ENCODE measurements at regions not wholly inside any gene's neighbourhood (a gene's known extent, or its start where the extent isn't known, plus 50 kb on each side); places are given as distances from the start of the nearest gene placed in this dataset.

- H3K27me3 ChIP-seq (ENCODE audit: insufficient read depth in 3 of 3, low read length in 2 of 3) = peaks cover 0 to 11% (median 1%) of the 10 kb centered on the region in 3 donors
- no peaks in the 10 kb centered on the region for H3K9me3 ChIP-seq
- no peaks in the 10 kb centered on the region for H3K36me3 ChIP-seq (ENCODE audit: insufficient read depth in 1 of 2, low read depth in 1 of 2)
- TF ChIP-seq, protein P1, sequence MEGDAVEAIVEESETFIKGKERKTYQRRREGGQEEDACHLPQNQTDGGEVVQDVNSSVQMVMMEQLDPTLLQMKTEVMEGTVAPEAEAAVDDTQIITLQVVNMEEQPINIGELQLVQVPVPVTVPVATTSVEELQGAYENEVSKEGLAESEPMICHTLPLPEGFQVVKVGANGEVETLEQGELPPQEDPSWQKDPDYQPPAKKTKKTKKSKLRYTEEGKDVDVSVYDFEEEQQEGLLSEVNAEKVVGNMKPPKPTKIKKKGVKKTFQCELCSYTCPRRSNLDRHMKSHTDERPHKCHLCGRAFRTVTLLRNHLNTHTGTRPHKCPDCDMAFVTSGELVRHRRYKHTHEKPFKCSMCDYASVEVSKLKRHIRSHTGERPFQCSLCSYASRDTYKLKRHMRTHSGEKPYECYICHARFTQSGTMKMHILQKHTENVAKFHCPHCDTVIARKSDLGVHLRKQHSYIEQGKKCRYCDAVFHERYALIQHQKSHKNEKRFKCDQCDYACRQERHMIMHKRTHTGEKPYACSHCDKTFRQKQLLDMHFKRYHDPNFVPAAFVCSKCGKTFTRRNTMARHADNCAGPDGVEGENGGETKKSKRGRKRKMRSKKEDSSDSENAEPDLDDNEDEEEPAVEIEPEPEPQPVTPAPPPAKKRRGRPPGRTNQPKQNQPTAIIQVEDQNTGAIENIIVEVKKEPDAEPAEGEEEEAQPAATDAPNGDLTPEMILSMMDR (IDR thresholded peaks at IDR 0.05) = no peak
- WGBS, 3 donors = 81 to 87% (median 87%) methylated on average over 3 of the region's 3 CpGs
- DNase-seq = no peak
- H3K27ac ChIP-seq = no peak overlapping the region
- H3K4me1 ChIP-seq = no peaks in the 10 kb centered on the region
- intact Hi-C loops (cut with DNase I) = no loop called here
- ATAC-seq = no peak
- H3K4me3 ChIP-seq = no peak overlapping the region
Observed at GRCh38 chr11:70674605-70675004, 276.3 kb downstream of the CTTN start.

DNA sequence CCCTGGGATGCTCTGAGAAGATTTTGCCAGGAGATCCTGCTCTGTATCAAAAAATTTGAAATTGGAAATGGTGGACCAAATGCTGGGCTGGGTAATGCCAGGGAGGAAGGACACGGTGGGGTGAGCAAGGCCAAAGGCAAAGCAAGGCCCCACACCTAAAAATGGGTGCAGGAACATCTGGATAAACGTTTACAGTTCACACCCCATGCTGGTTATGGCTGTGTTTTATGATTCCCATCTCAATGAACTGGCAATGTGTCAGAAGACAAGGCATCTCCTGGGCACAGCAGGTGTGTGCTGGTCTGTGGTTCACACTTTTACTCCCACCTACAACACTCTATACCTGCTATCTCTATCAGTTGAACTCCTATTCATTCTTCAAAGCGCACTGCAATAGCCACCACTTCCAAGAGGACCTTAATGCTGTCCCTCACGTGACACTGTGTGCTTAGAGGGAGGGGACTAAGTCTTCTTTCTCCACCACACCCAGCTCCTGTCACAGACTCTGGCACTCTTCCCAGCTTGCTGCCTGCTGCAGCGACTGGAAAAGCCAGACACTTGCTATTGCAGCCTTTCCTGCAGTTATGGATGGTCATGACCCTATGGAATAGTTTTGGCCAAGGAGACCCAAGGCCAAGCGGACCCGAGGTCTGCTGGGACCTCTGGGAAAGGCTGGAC, 277.5 kb downstream of the CTTN start:
- ATAC-seq = no peak
- TF ChIP-seq, protein P1 (IDR thresholded peaks at IDR 0.05) = no peak
- WGBS, 3 donors = 48 to 53% (median 53%) methylated on average over 7 of the region's 7 CpGs

DNA sequence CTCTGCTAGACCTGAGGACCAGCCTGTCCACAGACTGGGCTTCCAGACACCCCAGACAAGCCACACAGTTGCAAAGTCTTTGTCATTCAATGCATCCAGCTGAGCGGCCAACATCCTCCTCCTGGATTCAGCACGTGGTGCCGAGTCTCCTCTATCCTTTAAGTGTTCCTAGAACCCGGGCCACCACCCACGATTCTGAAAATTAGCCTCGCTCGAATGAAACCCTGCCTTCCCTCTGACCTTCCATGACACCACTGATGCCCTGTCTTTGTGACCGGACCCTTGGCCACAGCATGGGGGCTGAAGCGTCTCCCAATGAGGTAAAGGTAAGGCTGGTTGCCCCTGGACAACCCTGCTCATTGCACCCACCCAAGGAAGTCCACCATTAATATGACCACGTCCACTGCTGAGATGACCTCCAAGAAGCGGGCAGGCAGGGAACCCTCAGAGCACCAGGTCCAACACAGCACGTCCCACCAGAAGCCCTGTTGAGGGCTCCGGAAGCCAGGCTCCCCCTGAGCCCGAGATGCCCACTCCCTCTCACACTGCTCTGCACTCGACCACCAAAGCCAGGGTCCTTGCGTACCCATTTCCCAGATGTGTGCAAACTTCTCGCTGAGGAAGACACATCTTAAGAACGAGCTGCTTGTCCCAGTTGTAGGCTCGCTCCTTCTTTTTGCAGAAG, 279.0 kb downstream of the CTTN start:
- no peak overlapping the region for H3K4me3 ChIP-seq
- intact Hi-C loops (cut with DNase I) = no loop called here
- 89 to 93% (median 90%) methylated on average over 18 to 19 of the region's 19 CpGs for WGBS, 3 donors
- H3K4me1 ChIP-seq = no peaks in the 10 kb centered on the region
- no peak for DNase-seq
- no peak overlapping the region for H3K27ac ChIP-seq
- ATAC-seq = no peak
- TF ChIP-seq, protein P1 (IDR thresholded peaks at IDR 0.05) = no peak
- H3K27me3 ChIP-seq (ENCODE audit: insufficient read depth in 3 of 3, low read length in 2 of 3) = peaks cover 0 to 6% (median 1%) of the 10 kb centered on the region in 3 donors
- no peaks in the 10 kb centered on the region for H3K9me3 ChIP-seq
- no peaks in the 10 kb centered on the region for H3K36me3 ChIP-seq (ENCODE audit: insufficient read depth in 1 of 2, low read depth in 1 of 2)

More for the DNA sequence above, 277.5 kb downstream of the CTTN start:
- Histone ChIP-seq H3K4me1 (no peaks in the 10 kb centered on the region), H3K27me3 (ENCODE audit: insufficient read depth in 3 of 3, low read length in 2 of 3) (peaks cover 0 to 11% (median 1%) of the 10 kb centered on the region in 3 donors), H3K4me3 (no peak overlapping the region), H3K36me3 (ENCODE audit: insufficient read depth in 1 of 2, low read depth in 1 of 2) (no peaks in the 10 kb centered on the region), H3K27ac (no peak overlapping the region), H3K9me3 (no peaks in the 10 kb centered on the region)
- no peak for DNase-seq
- intact Hi-C loops (cut with DNase I) = no loop called here

DNA sequence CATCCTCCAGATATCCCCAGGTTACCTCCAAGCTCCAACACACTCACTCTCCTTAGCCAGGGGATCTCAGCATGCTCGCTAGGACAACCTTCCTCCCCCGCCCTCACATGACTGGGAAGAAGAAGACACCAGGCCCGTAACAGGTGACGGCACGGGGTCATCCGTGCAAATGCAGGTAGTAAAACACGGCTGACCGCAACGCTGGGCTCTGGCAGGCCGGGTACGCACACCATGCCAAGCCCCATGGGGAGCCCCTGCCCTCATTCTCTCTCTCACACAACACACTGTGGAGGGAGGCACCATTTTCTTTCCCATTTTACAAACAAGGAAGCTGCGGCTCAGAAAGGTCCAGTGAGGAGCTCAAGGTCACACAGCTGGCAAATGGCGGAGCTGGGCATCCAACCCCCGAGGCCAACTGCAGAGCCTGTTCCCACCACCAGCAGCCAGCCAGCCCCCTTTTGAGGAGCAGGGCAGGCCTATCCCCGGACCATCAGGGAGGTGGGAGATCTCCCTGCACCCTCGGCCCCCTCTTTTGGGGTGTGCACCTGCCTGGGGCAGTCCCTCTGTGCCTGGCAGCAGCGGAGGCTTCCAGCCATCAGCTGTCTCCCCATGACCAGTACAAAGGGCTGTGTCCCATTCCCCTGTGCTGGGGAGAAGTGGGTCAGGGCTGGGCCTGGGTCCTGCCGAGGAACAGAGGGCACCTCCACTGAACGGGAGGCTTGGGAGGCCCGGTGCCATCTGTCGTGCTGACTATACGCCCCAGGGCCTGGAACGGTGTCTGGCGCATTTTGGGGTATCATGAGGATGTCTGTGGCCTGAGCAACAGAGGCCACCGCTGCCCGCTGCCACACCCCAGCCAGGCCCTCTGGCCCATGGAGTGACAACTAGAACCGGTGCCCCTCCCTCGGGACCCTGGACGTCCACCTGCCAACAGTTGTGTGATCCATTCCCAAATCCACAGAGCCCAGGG, 280.9 kb downstream of the CTTN start:
- DNase-seq (no peak), ATAC-seq (no peak)
- H3K27ac ChIP-seq = no peak overlapping the region
- 86 to 90% (median 86%) methylated on average over 29 of the region's 29 CpGs for WGBS, 3 donors
- TF ChIP-seq, protein P1 (IDR thresholded peaks at IDR 0.05) = no peak
- H3K4me3 ChIP-seq = no peak overlapping the region
- H3K36me3 ChIP-seq (ENCODE audit: insufficient read depth in 1 of 2, low read depth in 1 of 2) = no peaks in the 10 kb centered on the region
- H3K4me1 ChIP-seq = no peaks in the 10 kb centered on the region
- H3K9me3 ChIP-seq = no peaks in the 10 kb centered on the region
- intact Hi-C loops (cut with DNase I) = no loop called here
- H3K27me3 ChIP-seq (ENCODE audit: insufficient read depth in 3 of 3, low read length in 2 of 3) = peaks cover 0 to 3% (median 0%) of the 10 kb centered on the region in 3 donors
